HUES64 (cell line): ENCODE measurements at regions not wholly inside any gene's neighbourhood (a gene's known extent, or its start where the extent isn't known, plus 50 kb on each side); places are given as distances from the start of the nearest gene placed in this dataset.

Experiments
- H3K27ac ChIP-seq: 2 replicates; pipeline ENCODE4 v1.7.0; 2013; ENCODE audit warnings: low read depth, low read length, inconsistent platforms
- H3K27me3 ChIP-seq: 2 replicates; pipeline ENCODE4 v1.6.1; 2013; ENCODE audit warnings: mild to moderate bottlenecking, low read length; ENCODE audit not compliant: insufficient read depth
- H3K36me3 ChIP-seq: 2 replicates; pipeline ENCODE4 v1.6.1; 2013; ENCODE audit warnings: mild to moderate bottlenecking, low read length; ENCODE audit not compliant: insufficient read depth
- H3K4me1 ChIP-seq: 2 replicates; pipeline ENCODE4 v1.6.1; 2013; ENCODE audit warnings: mild to moderate bottlenecking, low read length, moderate library complexity; ENCODE audit not compliant: insufficient read depth
- H3K4me3 ChIP-seq: 2 replicates; pipeline ENCODE4 v1.5.1; 2013; ENCODE audit warnings: mild to moderate bottlenecking, low read length, moderate library complexity
- H3K9ac ChIP-seq: 2 replicates; pipeline ENCODE4 v1.6.1; 2013; ENCODE audit warnings: mild to moderate bottlenecking, low read depth, low read length
- H3K9me3 ChIP-seq: 2 replicates; pipeline ENCODE4 v1.6.1; 2013; ENCODE audit warnings: low read depth, low read length; ENCODE audit not compliant: insufficient read depth
- WGBS: fragments of 150-250, 120-280 bp; methylation state at CpG from one replicate; pipeline ENCODE4 v1.1.7; 2013; ENCODE audit warnings: missing lambda C conversion rate; 5-methylcytosine and 5-hydroxymethylcytosine counted together

GRCh38 chr17:71980171-71980570 is 140.6 kb upstream of the SOX9 start:
- Histone ChIP-seq H3K9me3 (no peaks in the 10 kb centered on the region), H3K36me3 (no peaks in the 10 kb centered on the region), H3K4me1 (peaks cover 4% of the 10 kb centered on the region; the same call in 1 of the 2 replicates), H3K4me3 (no peak overlapping the region), H3K27ac (no peak overlapping the region), H3K9ac (no peak overlapping the region), H3K27me3 (no peaks in the 10 kb centered on the region)

- Histone ChIP-seq H3K4me1 (no peaks in the 10 kb centered on the region), H3K4me3 (no peak overlapping the region), H3K27me3 (no peaks in the 10 kb centered on the region), H3K36me3 (no peaks in the 10 kb centered on the region), H3K27ac (no peak overlapping the region), H3K9ac (no peak overlapping the region), H3K9me3 (no peaks in the 10 kb centered on the region)
- 91% methylated on average over 3 of the region's 3 CpGs for WGBS
These were observed 137.0 kb upstream of the SOX9 start for GRCh38 chr17:71983828-71984227.

GRCh38 chr17:71985111-71986039 is 135.4 kb upstream of the SOX9 start:
- Histone ChIP-seq H3K27ac (no peak overlapping the region), H3K9ac (no peak overlapping the region), H3K4me1 (no peaks in the 10 kb centered on the region), H3K9me3 (no peaks in the 10 kb centered on the region), H3K27me3 (no peaks in the 10 kb centered on the region), H3K36me3 (no peaks in the 10 kb centered on the region), H3K4me3 (no peak overlapping the region)
- WGBS = 97% methylated on average over 3 of the region's 3 CpGs

- Histone ChIP-seq H3K9ac (no peak overlapping the region), H3K27me3 (no peaks in the 10 kb centered on the region), H3K4me1 (no peaks in the 10 kb centered on the region), H3K4me3 (no peak overlapping the region), H3K9me3 (no peaks in the 10 kb centered on the region), H3K36me3 (no peaks in the 10 kb centered on the region), H3K27ac (no peak overlapping the region)
- no CpG with 5 or more reads among the region's 1 CpG for WGBS
These were observed 133.9 kb upstream of the SOX9 start for GRCh38 chr17:71986886-71987285.

DNA sequence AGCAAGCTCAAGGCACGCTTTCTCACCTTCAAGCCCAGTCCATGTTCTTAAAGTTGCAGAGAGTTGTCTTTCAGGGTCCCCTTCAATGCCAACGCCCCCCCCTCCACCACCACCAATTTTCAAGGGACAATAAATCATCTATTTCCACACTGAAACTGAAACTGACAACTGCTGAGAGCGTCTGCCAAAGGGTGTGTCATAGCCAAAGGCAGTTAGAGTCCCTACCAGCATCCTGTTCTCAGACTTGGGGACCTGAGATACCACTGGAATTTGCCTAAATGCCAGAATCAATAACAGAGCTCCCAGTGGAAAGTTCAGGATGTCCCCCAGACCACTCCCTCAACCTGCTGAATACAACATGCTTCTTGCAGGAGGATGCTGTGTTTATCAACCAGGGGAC is 133.2 kb upstream of the SOX9 start:
- Histone ChIP-seq H3K9me3 (no peaks in the 10 kb centered on the region), H3K27ac (no peak overlapping the region), H3K4me1 (no peaks in the 10 kb centered on the region), H3K4me3 (no peak overlapping the region), H3K27me3 (no peaks in the 10 kb centered on the region), H3K9ac (no peak overlapping the region), H3K36me3 (no peaks in the 10 kb centered on the region)
- WGBS = 69% methylated on average over 3 of the region's 3 CpGs

GRCh38 chr17:71989117-71989516 is 131.7 kb upstream of the SOX9 start:
- WGBS = 85% methylated on average over 2 of the region's 2 CpGs
- Histone ChIP-seq H3K27ac (no peak overlapping the region), H3K4me3 (no peak overlapping the region), H3K4me1 (no peaks in the 10 kb centered on the region), H3K9ac (no peak overlapping the region), H3K36me3 (no peaks in the 10 kb centered on the region), H3K9me3 (no peaks in the 10 kb centered on the region), H3K27me3 (no peaks in the 10 kb centered on the region)

DNA sequence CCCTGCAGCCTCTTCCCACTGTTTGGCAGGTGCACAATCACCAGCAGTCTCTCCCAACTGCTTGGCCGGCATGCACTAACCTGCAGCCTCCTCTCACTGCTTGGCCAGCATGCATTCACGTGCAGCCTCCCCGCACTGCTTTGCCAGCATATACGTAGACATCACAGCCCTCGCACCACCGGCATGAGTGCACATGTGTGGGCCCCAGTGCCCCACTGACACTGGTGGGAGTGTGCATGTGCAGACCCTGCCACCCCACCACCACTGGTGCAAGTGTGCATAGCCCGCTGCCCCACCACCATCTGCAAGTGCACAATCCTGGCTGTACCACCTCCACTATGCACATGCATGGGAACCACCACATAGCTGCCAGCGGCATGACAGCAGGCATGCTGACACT is 127.5 kb upstream of the SOX9 start:
- Histone ChIP-seq H3K36me3 (no peaks in the 10 kb centered on the region), H3K9me3 (no peaks in the 10 kb centered on the region), H3K27me3 (no peaks in the 10 kb centered on the region), H3K4me1 (no peaks in the 10 kb centered on the region), H3K27ac (no peak overlapping the region), H3K9ac (no peak overlapping the region), H3K4me3 (no peak overlapping the region)
- 95% methylated on average over 8 of the region's 8 CpGs for WGBS

GRCh38 chr17:71995590-71995989 is 125.2 kb upstream of the SOX9 start:
- Histone ChIP-seq H3K9me3 (no peaks in the 10 kb centered on the region), H3K36me3 (no peaks in the 10 kb centered on the region), H3K9ac (no peak overlapping the region), H3K4me3 (no peak overlapping the region), H3K27me3 (no peaks in the 10 kb centered on the region), H3K27ac (no peak overlapping the region), H3K4me1 (no peaks in the 10 kb centered on the region)
- WGBS = 77% methylated on average over 2 of the region's 2 CpGs

DNA sequence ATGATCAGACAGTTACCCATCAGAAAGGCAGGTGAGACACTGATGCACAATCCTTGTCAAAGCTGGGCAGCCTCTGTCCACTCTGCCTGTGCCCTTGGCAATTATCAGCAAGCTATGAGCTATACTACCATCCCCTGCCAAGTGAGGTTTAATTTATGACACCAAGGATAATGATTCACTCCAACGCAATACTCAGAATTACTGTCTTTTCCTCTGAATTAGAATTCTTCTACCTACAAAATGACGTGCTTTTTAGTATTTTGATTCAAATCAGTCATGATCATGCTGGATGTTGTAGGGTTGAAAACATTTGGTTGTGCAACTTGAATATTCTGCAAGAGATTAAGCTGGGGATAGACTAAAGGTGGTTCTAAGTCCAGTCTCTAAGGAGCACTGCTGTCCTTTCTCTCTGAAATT is 116.8 kb upstream of the SOX9 start:
- no peak overlapping the region for H3K27ac ChIP-seq

DNA sequence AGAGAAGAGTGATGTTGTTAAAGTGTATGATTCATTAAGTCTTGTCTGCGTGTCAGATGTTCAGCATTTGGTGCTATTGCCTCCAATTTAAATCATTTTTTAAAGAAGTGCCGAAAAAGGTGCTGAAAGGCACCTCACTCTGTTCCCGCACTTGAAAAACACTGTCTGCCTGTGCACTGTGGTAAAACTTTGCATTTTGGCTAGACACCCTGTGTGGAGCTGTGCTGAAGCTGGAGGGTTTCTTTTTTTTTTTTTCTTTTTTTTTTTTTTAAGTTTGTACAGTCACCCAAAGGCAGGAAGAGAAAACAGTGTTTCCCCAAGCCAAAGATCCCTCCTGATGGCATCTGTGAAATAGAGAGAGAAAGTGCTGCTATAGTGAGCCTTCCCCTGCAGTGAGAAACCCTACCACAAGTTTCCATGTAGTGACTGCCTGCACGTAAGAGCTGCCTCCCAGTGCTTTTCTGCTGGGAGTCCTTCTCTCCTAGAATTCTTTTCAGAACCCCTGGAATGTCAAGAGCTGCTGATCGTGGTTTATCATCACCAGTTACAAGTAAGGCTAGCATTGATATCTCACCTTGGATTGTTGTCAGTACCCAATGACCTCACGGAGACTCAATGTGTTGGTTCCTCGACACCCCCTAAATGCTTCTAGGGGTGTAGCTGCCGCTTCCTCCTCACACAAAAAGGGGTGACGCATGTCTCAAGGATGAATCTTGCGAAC is 116.0 kb upstream of the SOX9 start:
- Histone ChIP-seq H3K9me3 (no peaks in the 10 kb centered on the region), H3K9ac (no peak overlapping the region), H3K4me3 (no peak overlapping the region), H3K4me1 (0 out of 2 replicates have a peak, but pooled peaks cover 3% of the 10 kb centered on the region), H3K27me3 (no peaks in the 10 kb centered on the region), H3K36me3 (no peaks in the 10 kb centered on the region), H3K27ac (no peak overlapping the region)
- 93% methylated on average over 10 of the region's 10 CpGs for WGBS

More for the DNA sequence above, 116.8 kb upstream of the SOX9 start:
- WGBS = 100% methylated on average over 2 of the region's 2 CpGs
- Histone ChIP-seq H3K27me3 (no peaks in the 10 kb centered on the region), H3K4me1 (0 out of 2 replicates have a peak, but pooled peaks cover 3% of the 10 kb centered on the region), H3K9ac (no peak overlapping the region), H3K36me3 (no peaks in the 10 kb centered on the region), H3K4me3 (no peak overlapping the region), H3K9me3 (no peaks in the 10 kb centered on the region)

GRCh38 chr17:72005332-72006163 is 115.3 kb upstream of the SOX9 start:
- H3K4me1 ChIP-seq = 0 out of 2 replicates have a peak, but pooled peaks cover 3% of the 10 kb centered on the region
- no peak overlapping the region for H3K9ac ChIP-seq
- H3K27me3 ChIP-seq = no peaks in the 10 kb centered on the region
- no peak overlapping the region for H3K27ac ChIP-seq
- 98% methylated on average over 5 of the region's 6 CpGs for WGBS
- H3K36me3 ChIP-seq = no peaks in the 10 kb centered on the region
- H3K9me3 ChIP-seq = no peaks in the 10 kb centered on the region
- H3K4me3 ChIP-seq = no peak overlapping the region
